Panc1 (cell line): ENCODE measurements at regions not wholly inside any gene's neighbourhood (a gene's known extent, or its start where the extent isn't known, plus 50 kb on each side); places are given as distances from the start of the nearest gene placed in this dataset.

Experiments
- ATAC-seq: fragments of 200-7000 bp; cut with Tn5 transposase; 2 replicates; pipeline ENCODE4 v1.9.1; 2020; ENCODE audit warnings: mild to moderate bottlenecking, moderate library complexity
- BruUV-seq: library from RNA; stranded (reverse); fragments of 400-500 nt; replicated peaks from 2 replicates; lab custom pipeline; 2021; lab: Mats Ljungman, UMichigan
- CTCF ChIA-PET: fragments of 300-600 bp; sonication (Branson Sonifier 250); formaldehyde crosslinking; loops from one replicate; lab custom pipeline; 2022; ENCODE audit warnings: antibody characterized with exemption; lab: Charles Lee
- POLR2A ChIA-PET: fragments of 300-600 bp; sonication (Branson Sonifier 250); formaldehyde crosslinking; loops from one replicate; lab custom pipeline; 2022; ENCODE audit warnings: antibody characterized with exemption; lab: Charles Lee
- DNase-seq: peaks from one replicate; pipeline ENCODE4 v3.0.0-alpha.2; 2010; ENCODE audit warnings: low read depth, low spot score
- H3K27ac ChIP-seq: 2 replicates; pipeline ENCODE4 v1.5.1; 2011; ENCODE audit warnings: mild to moderate bottlenecking, low read length, inconsistent platforms
- H3K27me3 ChIP-seq: fragments of 200-500 bp; sonication (Bioruptor generic); 2 replicates; pipeline ENCODE4 v1.6.0; 2014; ENCODE audit warnings: low read length, inconsistent platforms; ENCODE audit not compliant: control insufficient read depth, insufficient read depth
- H3K36me3 ChIP-seq: fragments of 200-500 bp; sonication (Bioruptor generic); 2 replicates; pipeline ENCODE4 v1.5.1; 2014; ENCODE audit warnings: inconsistent platforms, mild to moderate bottlenecking, low read length, moderate library complexity; ENCODE audit not compliant: control insufficient read depth, insufficient read depth
- H3K4me1 ChIP-seq: 2 replicates; pipeline ENCODE4 v1.5.1; 2011; ENCODE audit warnings: inconsistent platforms, mild to moderate bottlenecking, low read length, moderate library complexity; ENCODE audit not compliant: control insufficient read depth, insufficient read depth
- H3K4me3 ChIP-seq, 2 experiments: 2 replicates each; pipeline ENCODE4 v1.5.1; 2011 to 2012; ENCODE audit warnings: low read depth in 2 of 2, low read length in 2 of 2, mild to moderate bottlenecking in 2 of 2, inconsistent platforms in 1 of 2, moderate library complexity in 1 of 2
- H3K9me3 ChIP-seq: fragments of 200-500 bp; sonication (Bioruptor generic); 2 replicates; pipeline ENCODE4 v1.5.1; 2014; ENCODE audit warnings: low read depth, mild to moderate bottlenecking, inconsistent platforms, low read length, moderate library complexity; ENCODE audit not compliant: control insufficient read depth, insufficient read depth
- CTCF ChIP-seq: fragments of 450-650 bp; IDR thresholded peaks from 2 replicates; pipeline ENCODE4 v1.5.1; 2017; ENCODE audit warnings: mild to moderate bottlenecking
- POLR2AphosphoS5 ChIP-seq: IDR thresholded peaks from 2 replicates; pipeline ENCODE4 v1.6.1; 2012; ENCODE audit warnings: mild to moderate bottlenecking, low read depth, low read length, moderate library complexity
- REST ChIP-seq, 2 experiments: IDR thresholded peaks; 2 replicates each; pipeline ENCODE4 v1.6.1; 2011 to 2012; ENCODE audit warnings: low read depth in 2 of 2, control low read depth in 1 of 2, low read length in 1 of 2, mild to moderate bottlenecking in 1 of 2, moderate library complexity in 1 of 2; ENCODE audit not compliant: insufficient read depth in 1 of 2
- SIN3A ChIP-seq: IDR thresholded peaks from 2 replicates; pipeline ENCODE4 v1.6.1; 2012; ENCODE audit warnings: low read depth, mild to moderate bottlenecking, low read length, moderate library complexity, borderline replicate concordance; ENCODE audit not compliant: insufficient read depth
- TCF7L2 ChIP-seq: IDR thresholded peaks from 2 replicates; pipeline ENCODE4 v1.6.1; 2011; ENCODE audit warnings: mild to moderate bottlenecking, low read depth, low read length, inconsistent platforms
- in situ Hi-C: cut with HindIII; loops from 2 replicates; pipeline ENCODE4 v1.10.0; 2016; ENCODE audit warnings: low sequenced_read_pairs, low pct_unique_long_range_greater_than_20kb
- intact Hi-C: fragments of 100-400 bp; cut with micrococcal nuclease; formaldehyde crosslinking; loops from one replicate; pipeline ENCODE4 v1.10.0; 2022; ENCODE audit not compliant: unreplicated experiment

- no peak for DNase-seq
- POLR2A ChIA-PET = no interaction called here
- no peaks in the 10 kb centered on the region for H3K27me3 ChIP-seq
- H3K9me3 ChIP-seq = no peaks in the 10 kb centered on the region
- H3K4me3 ChIP-seq = no peak overlapping the region
- no TSS peak for BruUV-seq
- H3K27ac ChIP-seq = no peak overlapping the region
- in situ Hi-C loops = no loop called here
- TF ChIP-seq CTCF (no peak), TCF7L2 (no peak), POLR2AphosphoS5 (no peak), SIN3A (no peak), REST (IDR thresholded peaks at IDR 0.05; ENCODE audit: insufficient read depth in 1 of 2, low read depth in 2 of 2, low read length in 1 of 2) (no peak)
- H3K4me1 ChIP-seq = no peaks in the 10 kb centered on the region
- intact Hi-C loops = no loop called here
- no peak for ATAC-seq
- CTCF ChIA-PET = no interaction called here
- no peaks in the 10 kb centered on the region for H3K36me3 ChIP-seq
Measured at GRCh38 chr7:109021390-109021789, 451.7 kb downstream of the DNAJB9 start.

- no peak for DNase-seq
- Histone ChIP-seq H3K9me3 (no peaks in the 10 kb centered on the region), H3K27ac (no peak overlapping the region), H3K4me3 (no peak overlapping the region), H3K36me3 (no peaks in the 10 kb centered on the region), H3K4me1 (no peaks in the 10 kb centered on the region), H3K27me3 (no peaks in the 10 kb centered on the region)
- in situ Hi-C loops (no loop called here), intact Hi-C loops (no loop called here)
- ChIA-PET CTCF (no interaction called here), POLR2A (no interaction called here)
- no peak for ATAC-seq
- TF ChIP-seq REST (IDR thresholded peaks at IDR 0.05; ENCODE audit: insufficient read depth in 1 of 2, low read depth in 2 of 2, low read length in 1 of 2) (no peak), SIN3A (no peak), TCF7L2 (no peak), CTCF (no peak), POLR2AphosphoS5 (no peak)
- no TSS peak for BruUV-seq
Measured at GRCh38 chr7:109029866-109030265, 460.2 kb downstream of the DNAJB9 start.
